ENCODE measurements at regions not wholly inside any gene's neighbourhood (a gene's known extent, or its start where the extent isn't known, plus 50 kb on each side); places are given as distances from the start of the nearest gene placed in this dataset.

- H3K27ac ChIP-seq (ENCODE audit: low read depth, low read length): no peak overlapping the region
- H3K36me3 ChIP-seq (ENCODE audit: control insufficient read depth in 2 of 4, insufficient read depth in 4 of 4, low read length in 3 of 4): no peaks in the 10 kb centered on the region
- no peaks in the 10 kb centered on the region for H4K20me1 ChIP-seq (replicated peaks in 1 of 2; ENCODE audit: control insufficient read depth in 1 of 2, insufficient read depth in 2 of 2, low read length in 2 of 2)
- H3K79me2 ChIP-seq (ENCODE audit: control insufficient read depth in 1 of 2, insufficient read depth in 2 of 2, low read length in 2 of 2): no peaks in the 10 kb centered on the region
- peaks cover 0 to 6% of the 10 kb centered on the region in 2 experiments; a peak in 1 of 4 replicates for H3K9me3 ChIP-seq (ENCODE audit: insufficient read depth in 2 of 2, low read depth in 1 of 2, low read length in 1 of 2)
- no peak overlapping the region for H3K4ac ChIP-seq (replicated peaks; ENCODE audit: insufficient read length, low read depth, low read length)
- H2AK5ac ChIP-seq (ENCODE audit: low read depth, low read length): no peak overlapping the region
- no peaks in the 10 kb centered on the region for H3K27me3 ChIP-seq (replicated peaks in 1 of 4; ENCODE audit: control insufficient read depth in 3 of 4, extremely low read depth in 1 of 4, insufficient read depth in 3 of 4, low read length in 3 of 4)
- no peak overlapping the region for H3K14ac ChIP-seq (ENCODE audit: insufficient read length)
- no peak overlapping the region for H2AFZ ChIP-seq (ENCODE audit: low read length)
- ChIA-PET POLR2A (ENCODE audit: partially characterized antibody) (no interaction called here), CTCF (ENCODE audit: partially characterized antibody) (interaction anchor here (6.7 kb wide), 1 partner anchor 17 kb away, joined by 26 read pairs; no protein-coding TSS in a partner anchor)
- H3K9ac ChIP-seq (replicated peaks in 1 of 4; ENCODE audit: extremely low read depth in 1 of 4, low read depth in 3 of 4, low read length in 3 of 4): no peak overlapping the region
- H3K79me1 ChIP-seq (ENCODE audit: low read depth, low read length): no peaks in the 10 kb centered on the region
- H2BK20ac ChIP-seq (ENCODE audit: low read length): no peak overlapping the region
- no peak overlapping the region for H4K8ac ChIP-seq (ENCODE audit: extremely low read depth, insufficient read depth, low read length)
- H3K18ac ChIP-seq (ENCODE audit: extremely low read depth, low read length): no peak overlapping the region
- no peak for TF ChIP-seq YY1 (IDR thresholded peaks at IDR 0.05; ENCODE audit: low read depth, low read length)
- TF ChIP-seq KDM5A (IDR thresholded peaks at IDR 0.05; ENCODE audit: low read length): no peak
- no peak for TF ChIP-seq MAFK (IDR thresholded peaks at IDR 0.05; ENCODE audit: low read depth, low read length)
- TF ChIP-seq GTF2F1 (IDR thresholded peaks at IDR 0.05; ENCODE audit: borderline replicate concordance, low read depth, low read length): no peak
- TF ChIP-seq CHD1 (IDR thresholded peaks at IDR 0.05; ENCODE audit: low read depth, low read length): no peak
- TF ChIP-seq TBP (IDR thresholded peaks at IDR 0.05; ENCODE audit: low read depth, low read length): no peak
- no peak for TF ChIP-seq SIX5 (IDR thresholded peaks at IDR 0.05; ENCODE audit: low read depth, low read length)
- no peak for TF ChIP-seq NRF1 (IDR thresholded peaks at IDR 0.05; ENCODE audit: low read depth, low read length)
- TF ChIP-seq TCF12 (IDR thresholded peaks at IDR 0.05; ENCODE audit: low read depth, low read length): no peak
- no peak for TF ChIP-seq RBBP5 (IDR thresholded peaks at IDR 0.05; ENCODE audit: borderline replicate concordance, low read depth, low read length)
- TF ChIP-seq BACH1 (IDR thresholded peaks at IDR 0.05; ENCODE audit: low read length): no peak
- no peak for TF ChIP-seq POLR2AphosphoS5 (IDR thresholded peaks at IDR 0.05; ENCODE audit: low read depth, low read length)
- TF ChIP-seq POU5F1 (IDR thresholded peaks at IDR 0.05; ENCODE audit: low read depth, low read length): no peak
- TF ChIP-seq SP1 (IDR thresholded peaks at IDR 0.05; ENCODE audit: low read depth, low read length): no peak
- H3K4me3 ChIP-seq (ENCODE audit: extremely low read depth in 1 of 4, insufficient read depth in 2 of 4, low read depth in 3 of 4, low read length in 4 of 4): no peak overlapping the region
- FAIRE-seq (no peak), DNase-seq (ENCODE audit: low read depth in 1 of 2, low spot score in 2 of 2) (no peak)
- no peak overlapping the region for H4K91ac ChIP-seq (replicated peaks; ENCODE audit: insufficient read length, low read length)
- H3K4me2 ChIP-seq (ENCODE audit: insufficient read depth in 1 of 2, low read depth in 2 of 2, low read length in 2 of 2): no peak overlapping the region
- H2BK5ac ChIP-seq (ENCODE audit: low read depth, low read length): no peak overlapping the region
- WGBS, 2 experiments (ENCODE audit: extremely low coverage in 1 of 2, insufficient coverage in 1 of 2, insufficient read length in 1 of 2, insufficient replicate concordance in 2 of 2, low coverage in 1 of 2, low lambda C conversion rate in 2 of 2, missing lambda C conversion rate in 1 of 2): 90% methylated on average over 8 of the region's 8 CpGs; no CpG with 5 or more reads in 1 of the 2 experiments
- no peak overlapping the region for H4K5ac ChIP-seq (ENCODE audit: insufficient read length, low read depth, low read length)
- no peak overlapping the region for H3K23ac ChIP-seq (ENCODE audit: insufficient read length)
- H3K23me2 ChIP-seq (ENCODE audit: low read depth, low read length): no peaks in the 10 kb centered on the region
- no peak overlapping the region for H3K56ac ChIP-seq (replicated peaks; ENCODE audit: insufficient read length, low read depth, low read length)
- no peak overlapping the region for H2BK15ac ChIP-seq (ENCODE audit: low read length)
- peaks cover 0 to 5% (median 4%) of the 10 kb centered on the region in 4 experiments; a peak in 3 of 7 replicates for H3K4me1 ChIP-seq (replicated peaks in 1 of 4; ENCODE audit: control insufficient read depth in 3 of 4, insufficient read depth in 4 of 4, low read length in 3 of 4)
- no peak overlapping the region for H2BK12ac ChIP-seq (ENCODE audit: low read depth, low read length)
- no peak overlapping the region for H2BK120ac ChIP-seq (replicated peaks; ENCODE audit: low read depth, low read length)
These were observed 230.3 kb downstream of the SUDS3 start for GRCh38 chr12:118606690-118607089.
